Hepatocyte (in vitro differentiated cells): ENCODE measurements at regions not wholly inside any gene's neighbourhood (a gene's known extent, or its start where the extent isn't known, plus 50 kb on each side); places are given as distances from the start of the nearest gene placed in this dataset.

Source experiments
- EZH2 ChIP-seq: fragments of 200-600 bp; sonication (generic); IDR thresholded peaks from 2 replicates; pipeline ENCODE4 v1.6.1; 2016; ENCODE audit warnings: antibody characterized with exemption, mild to moderate bottlenecking, borderline replicate concordance
- EZH2phosphoT487 ChIP-seq: fragments of 200-600 bp; sonication (generic); IDR thresholded peaks from one replicate; pipeline ENCODE4 v1.6.1; 2018; ENCODE audit warnings: antibody characterized with exemption, mild to moderate bottlenecking, low read depth, moderate library complexity; ENCODE audit not compliant: unreplicated experiment, severe bottlenecking
- TF ChIP-seq, protein P1 (sequence below): fragments of 200-600 bp; sonication (generic); IDR thresholded peaks from 2 replicates; pipeline ENCODE4 v1.5.1; 2016; ENCODE audit warnings: antibody characterized with exemption, mild to moderate bottlenecking; ENCODE audit not compliant: poor library complexity

DNA sequence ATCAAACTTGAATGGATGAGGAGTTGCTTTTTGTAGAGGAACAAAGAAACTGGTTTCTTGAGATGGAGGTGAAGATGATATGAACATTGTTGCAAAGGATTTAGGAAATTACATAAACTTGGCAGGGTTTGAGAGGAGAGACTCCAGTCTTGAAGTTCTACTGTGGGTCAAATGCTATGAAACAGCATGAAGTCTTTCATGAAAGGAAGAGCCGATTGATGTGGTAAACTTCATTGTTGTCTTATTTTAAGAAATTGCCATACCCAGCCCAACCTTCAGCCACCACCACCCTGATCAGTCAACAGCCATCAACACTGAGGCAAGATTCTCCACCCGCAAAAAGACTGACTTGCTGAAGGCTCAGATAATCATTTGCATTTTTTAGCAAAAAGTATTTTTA lies 52.2 kb downstream of the SIPA1L2 start:
- TF ChIP-seq, protein P1, sequence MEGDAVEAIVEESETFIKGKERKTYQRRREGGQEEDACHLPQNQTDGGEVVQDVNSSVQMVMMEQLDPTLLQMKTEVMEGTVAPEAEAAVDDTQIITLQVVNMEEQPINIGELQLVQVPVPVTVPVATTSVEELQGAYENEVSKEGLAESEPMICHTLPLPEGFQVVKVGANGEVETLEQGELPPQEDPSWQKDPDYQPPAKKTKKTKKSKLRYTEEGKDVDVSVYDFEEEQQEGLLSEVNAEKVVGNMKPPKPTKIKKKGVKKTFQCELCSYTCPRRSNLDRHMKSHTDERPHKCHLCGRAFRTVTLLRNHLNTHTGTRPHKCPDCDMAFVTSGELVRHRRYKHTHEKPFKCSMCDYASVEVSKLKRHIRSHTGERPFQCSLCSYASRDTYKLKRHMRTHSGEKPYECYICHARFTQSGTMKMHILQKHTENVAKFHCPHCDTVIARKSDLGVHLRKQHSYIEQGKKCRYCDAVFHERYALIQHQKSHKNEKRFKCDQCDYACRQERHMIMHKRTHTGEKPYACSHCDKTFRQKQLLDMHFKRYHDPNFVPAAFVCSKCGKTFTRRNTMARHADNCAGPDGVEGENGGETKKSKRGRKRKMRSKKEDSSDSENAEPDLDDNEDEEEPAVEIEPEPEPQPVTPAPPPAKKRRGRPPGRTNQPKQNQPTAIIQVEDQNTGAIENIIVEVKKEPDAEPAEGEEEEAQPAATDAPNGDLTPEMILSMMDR = no peak
- TF ChIP-seq EZH2 (no peak), EZH2phosphoT487 (no peak)
